ENCODE measurements at regions not wholly inside any gene's neighbourhood (a gene's known extent, or its start where the extent isn't known, plus 50 kb on each side); places are given as distances from the start of the nearest gene placed in this dataset.

- Histone ChIP-seq H2AFZ (no peak overlapping the region), H3K27ac (ENCODE audit: low read depth) (no peak overlapping the region), H3K36me3 (ENCODE audit: insufficient read depth) (no peaks in the 10 kb centered on the region), H3K4me2 (no peak overlapping the region), H3F3A (replicated peaks; ENCODE audit: low read depth) (no peaks in the 10 kb centered on the region; the same call in 1 of the 2 replicates), H3K9me2 (ENCODE audit: insufficient read depth) (no peaks in the 10 kb centered on the region), H4K20me1 (replicated peaks; ENCODE audit: insufficient read depth) (no peaks in the 10 kb centered on the region), H3K27me3 (ENCODE audit: insufficient read depth) (peaks cover 25% of the 10 kb centered on the region), H3K79me2 (replicated peaks; ENCODE audit: insufficient read depth) (no peaks in the 10 kb centered on the region), H3K4me3 (no peak overlapping the region), H3K4me1 (ENCODE audit: insufficient read depth) (peaks cover 8% of the 10 kb centered on the region; the same call in 1 of the 2 replicates)
- no peak for DNase-seq (ENCODE audit: low spot score)
- Mint-ChIP-seq H3K27me3 (ENCODE audit: insufficient read depth, low read depth, poor library complexity) (peaks cover 8% of the 10 kb centered on the region), H3K4me3 (no peak overlapping the region), H3K4me1 (peaks cover 2% of the 10 kb centered on the region), H3K36me3 (ENCODE audit: low read depth) (no peaks in the 10 kb centered on the region), H3K9me3 (no peaks in the 10 kb centered on the region), H3K27ac (no peak overlapping the region)
- ATAC-seq: no peak
- no peak for TF ChIP-seq ZNF331 (CRISPR knock-in tag; IDR thresholded peaks at IDR 0.05; ENCODE audit: low read depth)
- no peak for TF ChIP-seq REST (IDR thresholded peaks at IDR 0.05; ENCODE audit: unreplicated experiment)
- no peak for TF ChIP-seq CREB1 (CRISPR knock-in tag; IDR thresholded peaks at IDR 0.05; ENCODE audit: low read depth)
- no peak for TF ChIP-seq EZH2 (IDR thresholded peaks at IDR 0.05; ENCODE audit: low read depth, unreplicated experiment)
- TF ChIP-seq, protein P1, sequence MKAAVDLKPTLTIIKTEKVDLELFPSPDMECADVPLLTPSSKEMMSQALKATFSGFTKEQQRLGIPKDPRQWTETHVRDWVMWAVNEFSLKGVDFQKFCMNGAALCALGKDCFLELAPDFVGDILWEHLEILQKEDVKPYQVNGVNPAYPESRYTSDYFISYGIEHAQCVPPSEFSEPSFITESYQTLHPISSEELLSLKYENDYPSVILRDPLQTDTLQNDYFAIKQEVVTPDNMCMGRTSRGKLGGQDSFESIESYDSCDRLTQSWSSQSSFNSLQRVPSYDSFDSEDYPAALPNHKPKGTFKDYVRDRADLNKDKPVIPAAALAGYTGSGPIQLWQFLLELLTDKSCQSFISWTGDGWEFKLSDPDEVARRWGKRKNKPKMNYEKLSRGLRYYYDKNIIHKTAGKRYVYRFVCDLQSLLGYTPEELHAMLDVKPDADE (IDR thresholded peaks at IDR 0.05): no peak
Measured at GRCh38 chr10:114771749-114772148, 49.8 kb upstream of the FHIP2A start.
